ENCODE measurements at regions not wholly inside any gene's neighbourhood (a gene's known extent, or its start where the extent isn't known, plus 50 kb on each side); places are given as distances from the start of the nearest gene placed in this dataset.

- no peak for TF ChIP-seq CTCF (IDR thresholded peaks at IDR 0.05; ENCODE audit: insufficient read depth, low read depth, low read length)
- no peak overlapping the region for H3K4me3 ChIP-seq (ENCODE audit: low read depth, low read length)
- DNase-seq (ENCODE audit: low read depth): no peak
Observed at GRCh38 chr3:153731071-153731470, 390.1 kb upstream of the ARHGEF26 start.

- DNase-seq (ENCODE audit: low read depth): no peak
- no peak for TF ChIP-seq CTCF (IDR thresholded peaks at IDR 0.05; ENCODE audit: insufficient read depth, low read depth, low read length)
- H3K4me3 ChIP-seq (ENCODE audit: low read depth, low read length): no peak overlapping the region
Observed at GRCh38 chr3:153734777-153735551, 386.2 kb upstream of the ARHGEF26 start.

- TF ChIP-seq CTCF (IDR thresholded peaks at IDR 0.05; ENCODE audit: insufficient read depth, low read depth, low read length): no peak
- DNase-seq (ENCODE audit: low read depth): no peak
- H3K4me3 ChIP-seq (ENCODE audit: low read depth, low read length): no peak overlapping the region
Observed at GRCh38 chr3:153740109-153740508, 381.1 kb upstream of the ARHGEF26 start.

- no peak overlapping the region for H3K4me3 ChIP-seq (ENCODE audit: low read depth, low read length)
- no peak for TF ChIP-seq CTCF (IDR thresholded peaks at IDR 0.05; ENCODE audit: insufficient read depth, low read depth, low read length)
Observed at GRCh38 chr3:153744889-153745288, 376.3 kb upstream of the ARHGEF26 start.

GRCh38 chr3:153746211-153746610 is 375.0 kb upstream of the ARHGEF26 start:
- no peak overlapping the region for H3K4me3 ChIP-seq (ENCODE audit: low read depth, low read length)
- TF ChIP-seq CTCF (IDR thresholded peaks at IDR 0.05; ENCODE audit: insufficient read depth, low read depth, low read length): no peak
- no peak for DNase-seq (ENCODE audit: low read depth)

More at GRCh38 chr3:153744889-153745288, 376.3 kb upstream of the ARHGEF26 start:
- no peak for DNase-seq (ENCODE audit: low read depth)

GRCh38 chr3:153749070-153749610 is 372.1 kb upstream of the ARHGEF26 start:
- no peak for TF ChIP-seq CTCF (IDR thresholded peaks at IDR 0.05; ENCODE audit: insufficient read depth, low read depth, low read length)
- no peak for DNase-seq (ENCODE audit: low read depth)
- no peak overlapping the region for H3K4me3 ChIP-seq (ENCODE audit: low read depth, low read length)

Measured in fibroblast of villous mesenchyme (primary cell).